ENCODE measurements at regions not wholly inside any gene's neighbourhood (a gene's known extent, or its start where the extent isn't known, plus 50 kb on each side); places are given as distances from the start of the nearest gene placed in this dataset.

DNA sequence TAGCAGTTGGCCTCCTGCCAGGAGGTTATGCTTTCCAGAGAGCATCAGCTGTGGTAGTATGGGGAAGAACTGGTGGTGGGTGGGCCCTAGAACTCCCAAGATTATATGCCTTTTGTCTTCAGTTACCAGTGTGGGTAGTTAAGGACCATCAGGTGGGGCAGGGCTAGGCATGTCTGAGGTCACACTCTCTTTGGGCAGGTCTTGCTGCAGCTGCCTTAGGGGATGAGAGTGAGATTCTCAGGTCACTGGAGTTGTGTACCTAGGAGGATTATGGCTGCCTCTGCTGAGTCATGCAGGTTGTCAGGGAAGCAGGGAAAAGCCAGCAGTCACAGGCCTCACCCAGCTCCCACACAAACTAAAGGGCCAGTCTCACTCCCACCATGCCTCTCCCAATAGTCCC, 172.9 kb upstream of the GYPA start:
- ChIA-PET CTCF (no interaction called here), POLR2A (no interaction called here)
- peaks cover 28% of the 10 kb centered on the region for H3K36me3 Mint-ChIP-seq
- peaks cover 2% of the 10 kb centered on the region; the same call in 1 of the 2 replicates for H3K27me3 Mint-ChIP-seq (ENCODE audit: low read depth)
- H3K4me3 Mint-ChIP-seq, result no peak overlapping the region
- DNase-seq (ENCODE audit: low spot score) (no peak), ATAC-seq (no peak)
- no peak overlapping the region for H3K27ac Mint-ChIP-seq
- H3K4me1 Mint-ChIP-seq, result no peaks in the 10 kb centered on the region
- peaks cover 76% of the 10 kb centered on the region for H3K9me3 Mint-ChIP-seq
- no peak for TF ChIP-seq OVOL2 (CRISPR knock-in tag; IDR thresholded peaks at IDR 0.05; ENCODE audit: borderline replicate concordance)
- no peak for TF ChIP-seq IRF2 (CRISPR knock-in tag; IDR thresholded peaks at IDR 0.05; ENCODE audit: borderline replicate concordance, low read depth)
- no peak for TF ChIP-seq ATF1 (CRISPR knock-in tag; IDR thresholded peaks at IDR 0.05)
- no peak for TF ChIP-seq SMAD3 (CRISPR knock-in tag; IDR thresholded peaks at IDR 0.05; ENCODE audit: borderline replicate concordance)
- TF ChIP-seq NR3C1 (CRISPR knock-in tag; conservative IDR thresholded peaks at IDR 0.05; ENCODE audit: low read depth), result no peak
- no peak for TF ChIP-seq ZNF281 (CRISPR knock-in tag; IDR thresholded peaks at IDR 0.05)
- TF ChIP-seq, protein P1, sequence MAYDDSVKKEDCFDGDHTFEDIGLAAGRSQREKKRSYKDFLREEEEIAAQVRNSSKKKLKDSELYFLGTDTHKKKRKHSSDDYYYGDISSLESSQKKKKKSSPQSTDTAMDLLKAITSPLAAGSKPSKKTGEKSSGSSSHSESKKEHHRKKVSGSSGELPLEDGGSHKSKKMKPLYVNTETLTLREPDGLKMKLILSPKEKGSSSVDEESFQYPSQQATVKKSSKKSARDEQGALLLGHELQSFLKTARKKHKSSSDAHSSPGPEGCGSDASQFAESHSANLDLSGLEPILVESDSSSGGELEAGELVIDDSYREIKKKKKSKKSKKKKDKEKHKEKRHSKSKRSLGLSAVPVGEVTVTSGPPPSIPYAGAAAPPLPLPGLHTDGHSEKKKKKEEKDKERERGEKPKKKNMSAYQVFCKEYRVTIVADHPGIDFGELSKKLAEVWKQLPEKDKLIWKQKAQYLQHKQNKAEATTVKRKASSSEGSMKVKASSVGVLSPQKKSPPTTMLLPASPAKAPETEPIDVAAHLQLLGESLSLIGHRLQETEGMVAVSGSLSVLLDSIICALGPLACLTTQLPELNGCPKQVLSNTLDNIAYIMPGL (CRISPR knock-in tag; IDR thresholded peaks at IDR 0.05), result no peak
- no peak for TF ChIP-seq ZNF512 (CRISPR knock-in tag; IDR thresholded peaks at IDR 0.05; ENCODE audit: borderline replicate concordance)
- TF ChIP-seq, protein P2, sequence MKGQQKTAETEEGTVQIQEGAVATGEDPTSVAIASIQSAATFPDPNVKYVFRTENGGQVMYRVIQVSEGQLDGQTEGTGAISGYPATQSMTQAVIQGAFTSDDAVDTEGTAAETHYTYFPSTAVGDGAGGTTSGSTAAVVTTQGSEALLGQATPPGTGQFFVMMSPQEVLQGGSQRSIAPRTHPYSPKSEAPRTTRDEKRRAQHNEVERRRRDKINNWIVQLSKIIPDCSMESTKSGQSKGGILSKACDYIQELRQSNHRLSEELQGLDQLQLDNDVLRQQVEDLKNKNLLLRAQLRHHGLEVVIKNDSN (CRISPR knock-in tag; IDR thresholded peaks at IDR 0.05), result no peak
- no peak for TF ChIP-seq PRDM15 (CRISPR knock-in tag; IDR thresholded peaks at IDR 0.05)
- TF ChIP-seq, protein P3, sequence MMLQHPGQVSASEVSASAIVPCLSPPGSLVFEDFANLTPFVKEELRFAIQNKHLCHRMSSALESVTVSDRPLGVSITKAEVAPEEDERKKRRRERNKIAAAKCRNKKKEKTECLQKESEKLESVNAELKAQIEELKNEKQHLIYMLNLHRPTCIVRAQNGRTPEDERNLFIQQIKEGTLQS (CRISPR knock-in tag; conservative IDR thresholded peaks at IDR 0.05), result no peak
- no peak for TF ChIP-seq RORB (CRISPR knock-in tag; IDR thresholded peaks at IDR 0.05)
- TF ChIP-seq ETV6 (CRISPR knock-in tag; IDR thresholded peaks at IDR 0.05), result no peak
- no peak for TF ChIP-seq PRRX2 (CRISPR knock-in tag; IDR thresholded peaks at IDR 0.05)
- TF ChIP-seq, protein P4, sequence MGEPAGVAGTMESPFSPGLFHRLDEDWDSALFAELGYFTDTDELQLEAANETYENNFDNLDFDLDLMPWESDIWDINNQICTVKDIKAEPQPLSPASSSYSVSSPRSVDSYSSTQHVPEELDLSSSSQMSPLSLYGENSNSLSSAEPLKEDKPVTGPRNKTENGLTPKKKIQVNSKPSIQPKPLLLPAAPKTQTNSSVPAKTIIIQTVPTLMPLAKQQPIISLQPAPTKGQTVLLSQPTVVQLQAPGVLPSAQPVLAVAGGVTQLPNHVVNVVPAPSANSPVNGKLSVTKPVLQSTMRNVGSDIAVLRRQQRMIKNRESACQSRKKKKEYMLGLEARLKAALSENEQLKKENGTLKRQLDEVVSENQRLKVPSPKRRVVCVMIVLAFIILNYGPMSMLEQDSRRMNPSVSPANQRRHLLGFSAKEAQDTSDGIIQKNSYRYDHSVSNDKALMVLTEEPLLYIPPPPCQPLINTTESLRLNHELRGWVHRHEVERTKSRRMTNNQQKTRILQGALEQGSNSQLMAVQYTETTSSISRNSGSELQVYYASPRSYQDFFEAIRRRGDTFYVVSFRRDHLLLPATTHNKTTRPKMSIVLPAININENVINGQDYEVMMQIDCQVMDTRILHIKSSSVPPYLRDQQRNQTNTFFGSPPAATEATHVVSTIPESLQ (CRISPR knock-in tag; IDR thresholded peaks at IDR 0.05), result no peak

All from WTC11 (cell line).